HFFc6 (cell line): ENCODE measurements at regions not wholly inside any gene's neighbourhood (a gene's known extent, or its start where the extent isn't known, plus 50 kb on each side); places are given as distances from the start of the nearest gene placed in this dataset.

Experiments used
- DNase-seq: peaks from one replicate; pipeline ENCODE4 v3.0.0-alpha.2; 2018
- H3K27ac Mint-ChIP-seq: 2 replicates; pipeline ENCODE4 v1.8.0; 2020; ENCODE audit warnings: mild to moderate bottlenecking, mixed read lengths
- H3K27me3 Mint-ChIP-seq: 2 replicates; pipeline ENCODE4 v1.8.0; 2021; ENCODE audit warnings: mild to moderate bottlenecking, moderate library complexity, mixed read lengths; ENCODE audit not compliant: insufficient read depth
- H3K36me3 Mint-ChIP-seq: 2 replicates; pipeline ENCODE4 v1.8.0; 2021; ENCODE audit warnings: low read depth, mixed read lengths
- H3K4me1 Mint-ChIP-seq: 2 replicates; pipeline ENCODE4 v1.8.0; 2020; ENCODE audit warnings: low read depth, mixed read lengths
- H3K4me3 Mint-ChIP-seq: 2 replicates; pipeline ENCODE4 v1.8.0; 2020; ENCODE audit warnings: mild to moderate bottlenecking, moderate library complexity, mixed read lengths
- H3K9me3 Mint-ChIP-seq: 2 replicates; pipeline ENCODE4 v1.8.0; 2020; ENCODE audit warnings: mild to moderate bottlenecking, mixed read lengths
- TF ChIP-seq, protein P1 (sequence below): fragments of 200-600 bp; sonication (generic); IDR thresholded peaks from 2 replicates; pipeline ENCODE4 v1.5.0; 2021; ENCODE audit warnings: antibody characterized with exemption, mild to moderate bottlenecking

DNA sequence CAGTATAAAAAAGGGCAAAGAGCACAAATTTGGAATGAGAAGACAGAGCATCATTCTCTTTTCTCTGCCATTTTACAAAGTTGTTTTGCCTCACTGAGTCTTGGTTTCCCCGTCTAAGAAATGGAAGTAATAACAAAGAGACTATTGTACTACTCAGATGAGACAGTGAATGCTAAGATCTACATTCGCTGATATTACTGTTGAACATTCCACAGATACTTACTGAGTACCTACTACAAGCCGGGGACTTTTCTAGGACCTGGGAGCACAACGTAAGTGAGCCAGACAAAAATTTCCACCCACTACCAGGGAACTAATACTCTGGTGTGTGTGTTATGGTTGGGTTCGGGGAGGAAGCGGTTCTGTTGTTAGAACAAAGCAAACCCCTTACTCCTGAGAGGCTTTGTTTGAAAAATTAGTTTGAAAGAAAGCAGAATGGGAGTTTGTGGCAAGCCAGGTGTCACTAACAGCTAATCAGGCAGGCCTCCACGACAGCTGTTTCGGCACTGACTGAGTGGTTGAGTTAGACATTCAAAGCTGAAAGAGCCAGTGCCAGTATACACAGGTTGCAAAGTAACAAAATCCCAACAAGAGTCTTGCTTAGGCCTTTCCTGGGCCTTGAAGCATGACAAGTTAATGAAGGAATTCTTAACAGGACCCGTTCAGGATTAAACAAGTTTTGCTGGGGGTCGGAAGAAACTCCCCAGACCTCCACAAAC, 458.3 kb downstream of the EDEM1 start:
- DNase-seq = no peak
- H3K36me3 Mint-ChIP-seq = peaks cover 5% of the 10 kb centered on the region; the same call in 1 of the 2 replicates
- no peaks in the 10 kb centered on the region; the same call in 1 of the 2 replicates for H3K27me3 Mint-ChIP-seq
- H3K4me3 Mint-ChIP-seq = no peak overlapping the region
- no peaks in the 10 kb centered on the region for H3K4me1 Mint-ChIP-seq
- TF ChIP-seq, protein P1, sequence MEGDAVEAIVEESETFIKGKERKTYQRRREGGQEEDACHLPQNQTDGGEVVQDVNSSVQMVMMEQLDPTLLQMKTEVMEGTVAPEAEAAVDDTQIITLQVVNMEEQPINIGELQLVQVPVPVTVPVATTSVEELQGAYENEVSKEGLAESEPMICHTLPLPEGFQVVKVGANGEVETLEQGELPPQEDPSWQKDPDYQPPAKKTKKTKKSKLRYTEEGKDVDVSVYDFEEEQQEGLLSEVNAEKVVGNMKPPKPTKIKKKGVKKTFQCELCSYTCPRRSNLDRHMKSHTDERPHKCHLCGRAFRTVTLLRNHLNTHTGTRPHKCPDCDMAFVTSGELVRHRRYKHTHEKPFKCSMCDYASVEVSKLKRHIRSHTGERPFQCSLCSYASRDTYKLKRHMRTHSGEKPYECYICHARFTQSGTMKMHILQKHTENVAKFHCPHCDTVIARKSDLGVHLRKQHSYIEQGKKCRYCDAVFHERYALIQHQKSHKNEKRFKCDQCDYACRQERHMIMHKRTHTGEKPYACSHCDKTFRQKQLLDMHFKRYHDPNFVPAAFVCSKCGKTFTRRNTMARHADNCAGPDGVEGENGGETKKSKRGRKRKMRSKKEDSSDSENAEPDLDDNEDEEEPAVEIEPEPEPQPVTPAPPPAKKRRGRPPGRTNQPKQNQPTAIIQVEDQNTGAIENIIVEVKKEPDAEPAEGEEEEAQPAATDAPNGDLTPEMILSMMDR = no peak
- H3K27ac Mint-ChIP-seq = no peak overlapping the region
- H3K9me3 Mint-ChIP-seq = peaks cover 40% of the 10 kb centered on the region

GRCh38 chr3:5650303-5650702, 462.8 kb downstream of the EDEM1 start:
- Mint-ChIP-seq H3K4me3 (no peak overlapping the region), H3K27me3 (no peaks in the 10 kb centered on the region; the same call in 1 of the 2 replicates)

DNA sequence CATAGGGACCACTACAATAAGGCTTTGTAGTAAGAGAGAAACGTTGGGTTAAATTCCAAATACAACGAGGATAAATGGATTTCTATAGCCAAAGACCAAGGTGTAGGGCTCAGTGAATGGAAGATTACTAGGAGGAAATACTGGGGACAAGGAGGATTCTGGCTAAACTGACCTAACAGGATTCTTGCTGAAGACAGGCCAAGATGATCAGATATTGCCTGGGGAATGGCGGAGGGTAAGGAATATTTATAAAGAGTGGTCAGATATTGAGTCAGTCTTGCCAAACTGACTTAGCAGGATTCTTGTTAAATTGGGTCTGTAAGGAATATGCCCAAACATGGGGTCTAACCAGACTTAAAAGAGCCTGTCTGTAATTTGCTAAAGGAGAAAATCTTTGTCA, 463.8 kb downstream of the EDEM1 start:
- DNase-seq = no peak
- H3K27me3 Mint-ChIP-seq = no peaks in the 10 kb centered on the region; the same call in 1 of the 2 replicates
- TF ChIP-seq, protein P1 = no peak
- H3K27ac Mint-ChIP-seq = no peak overlapping the region
- H3K36me3 Mint-ChIP-seq = peaks cover 5% of the 10 kb centered on the region
- no peaks in the 10 kb centered on the region for H3K4me1 Mint-ChIP-seq
- H3K4me3 Mint-ChIP-seq = no peak overlapping the region
- H3K9me3 Mint-ChIP-seq = peaks cover 27% of the 10 kb centered on the region

More at GRCh38 chr3:5650303-5650702, 462.8 kb downstream of the EDEM1 start:
- TF ChIP-seq, protein P1 = no peak
- Mint-ChIP-seq H3K4me1 (no peaks in the 10 kb centered on the region), H3K9me3 (peaks cover 25% of the 10 kb centered on the region), H3K36me3 (peaks cover 5% of the 10 kb centered on the region), H3K27ac (no peak overlapping the region)
- DNase-seq = no peak

GRCh38 chr3:5653426-5654143, 466.1 kb downstream of the EDEM1 start:
- peaks cover 5% of the 10 kb centered on the region for H3K36me3 Mint-ChIP-seq
- DNase-seq = no peak
- no peak overlapping the region for H3K27ac Mint-ChIP-seq
- H3K4me1 Mint-ChIP-seq = no peaks in the 10 kb centered on the region
- no peak overlapping the region for H3K4me3 Mint-ChIP-seq
- no peaks in the 10 kb centered on the region for H3K27me3 Mint-ChIP-seq
- peaks cover 44% of the 10 kb centered on the region for H3K9me3 Mint-ChIP-seq
- TF ChIP-seq, protein P1 = no peak

- no peaks in the 10 kb centered on the region for H3K4me1 Mint-ChIP-seq
- no peak overlapping the region for H3K4me3 Mint-ChIP-seq
- no peaks in the 10 kb centered on the region for H3K27me3 Mint-ChIP-seq
- H3K9me3 Mint-ChIP-seq = peaks cover 55% of the 10 kb centered on the region
- TF ChIP-seq, protein P1 = no peak
- no peak for DNase-seq
- H3K36me3 Mint-ChIP-seq = no peaks in the 10 kb centered on the region
- H3K27ac Mint-ChIP-seq = no peak overlapping the region
Observed at GRCh38 chr3:5657106-5657505, 469.6 kb downstream of the EDEM1 start.
